ENCODE measurements at regions not wholly inside any gene's neighbourhood (a gene's known extent, or its start where the extent isn't known, plus 50 kb on each side); places are given as distances from the start of the nearest gene placed in this dataset.

- no peaks in the 10 kb centered on the region for H3K36me3 ChIP-seq (ENCODE audit: control insufficient read depth in 3 of 3, insufficient read depth in 2 of 3, low read depth in 1 of 3, low read length in 3 of 3)
- no peak overlapping the region for H3K4me3 ChIP-seq (ENCODE audit: low read depth in 1 of 3, low read length in 3 of 3)
- no peaks in the 10 kb centered on the region for H3K27me3 ChIP-seq (ENCODE audit: control insufficient read depth in 3 of 3, insufficient read depth in 3 of 3, low read length in 3 of 3)
- no peak for FAIRE-seq
- DNase-seq = no peak
- WGBS, 3 donors = 65 to 82% (median 81%) methylated on average over 2 of the region's 2 CpGs
- H3K27ac ChIP-seq (ENCODE audit: low read depth in 1 of 3, low read length in 2 of 3) = no peak overlapping the region
- no peaks in the 10 kb centered on the region for H3K9me3 ChIP-seq (ENCODE audit: control insufficient read depth in 2 of 2, insufficient read depth in 1 of 2, low read depth in 1 of 2, low read length in 1 of 2)
- H3K4me1 ChIP-seq (ENCODE audit: control insufficient read depth in 3 of 3, insufficient read depth in 2 of 3, low read depth in 1 of 3, low read length in 2 of 3) = no peaks in the 10 kb centered on the region
Measured at GRCh38 chr2:188852772-188853171, 121.4 kb upstream of the COL3A1 start.

GRCh38 chr2:188853307-188853706 is 120.9 kb upstream of the COL3A1 start:
- 60 to 75% (median 68%) methylated on average over 2 of the region's 2 CpGs for WGBS, 3 donors
- no peaks in the 10 kb centered on the region for H3K9me3 ChIP-seq (ENCODE audit: control insufficient read depth in 2 of 2, insufficient read depth in 1 of 2, low read depth in 1 of 2, low read length in 1 of 2)
- H3K27me3 ChIP-seq (ENCODE audit: control insufficient read depth in 3 of 3, insufficient read depth in 3 of 3, low read length in 3 of 3) = no peaks in the 10 kb centered on the region
- FAIRE-seq (no peak), DNase-seq (peak in 1 of 2 donors; percentile 2)
- H3K36me3 ChIP-seq (ENCODE audit: control insufficient read depth in 3 of 3, insufficient read depth in 2 of 3, low read depth in 1 of 3, low read length in 3 of 3) = no peaks in the 10 kb centered on the region
- H3K4me1 ChIP-seq (ENCODE audit: control insufficient read depth in 3 of 3, insufficient read depth in 2 of 3, low read depth in 1 of 3, low read length in 2 of 3) = no peaks in the 10 kb centered on the region
- no peak overlapping the region for H3K27ac ChIP-seq (ENCODE audit: low read depth in 1 of 3, low read length in 2 of 3)
- H3K4me3 ChIP-seq (ENCODE audit: low read depth in 1 of 3, low read length in 3 of 3) = no peak overlapping the region

GRCh38 chr2:188865681-188866080 is 108.5 kb upstream of the COL3A1 start:
- WGBS, 3 donors = 59 to 70% (median 60%) methylated on average over 2 of the region's 2 CpGs
- Histone ChIP-seq H3K27ac (ENCODE audit: low read depth in 1 of 3, low read length in 2 of 3) (no peak overlapping the region), H3K4me1 (ENCODE audit: control insufficient read depth in 3 of 3, insufficient read depth in 2 of 3, low read depth in 1 of 3, low read length in 2 of 3) (no peaks in the 10 kb centered on the region), H3K9me3 (ENCODE audit: control insufficient read depth in 2 of 2, insufficient read depth in 1 of 2, low read depth in 1 of 2, low read length in 1 of 2) (peaks cover 0 to 16% of the 10 kb centered on the region in 2 donors), H3K4me3 (ENCODE audit: low read depth in 1 of 3, low read length in 3 of 3) (no peak overlapping the region), H3K36me3 (ENCODE audit: control insufficient read depth in 3 of 3, insufficient read depth in 2 of 3, low read depth in 1 of 3, low read length in 3 of 3) (no peaks in the 10 kb centered on the region), H3K27me3 (ENCODE audit: control insufficient read depth in 3 of 3, insufficient read depth in 3 of 3, low read length in 3 of 3) (no peaks in the 10 kb centered on the region)
- DNase-seq (no peak), FAIRE-seq (no peak)

- Histone ChIP-seq H3K4me1 (ENCODE audit: control insufficient read depth in 3 of 3, insufficient read depth in 2 of 3, low read depth in 1 of 3, low read length in 2 of 3) (no peaks in the 10 kb centered on the region), H3K4me3 (ENCODE audit: low read depth in 1 of 3, low read length in 3 of 3) (no peak overlapping the region), H3K27me3 (ENCODE audit: control insufficient read depth in 3 of 3, insufficient read depth in 3 of 3, low read length in 3 of 3) (no peaks in the 10 kb centered on the region), H3K9me3 (ENCODE audit: control insufficient read depth in 2 of 2, insufficient read depth in 1 of 2, low read depth in 1 of 2, low read length in 1 of 2) (peaks cover 0 to 4% of the 10 kb centered on the region in 2 donors), H3K36me3 (ENCODE audit: control insufficient read depth in 3 of 3, insufficient read depth in 2 of 3, low read depth in 1 of 3, low read length in 3 of 3) (no peaks in the 10 kb centered on the region), H3K27ac (ENCODE audit: low read depth in 1 of 3, low read length in 2 of 3) (no peak overlapping the region)
- DNase-seq (no peak), FAIRE-seq (no peak)
- 65 to 78% (median 71%) methylated on average over 2 of the region's 2 CpGs for WGBS, 3 donors
Measured at GRCh38 chr2:188869550-188869949, 104.6 kb upstream of the COL3A1 start.

- no peaks in the 10 kb centered on the region for H3K4me1 ChIP-seq (ENCODE audit: control insufficient read depth in 3 of 3, insufficient read depth in 2 of 3, low read depth in 1 of 3, low read length in 2 of 3)
- H3K27ac ChIP-seq (ENCODE audit: low read depth in 1 of 3, low read length in 2 of 3) = no peak overlapping the region
- H3K9me3 ChIP-seq (ENCODE audit: control insufficient read depth in 2 of 2, insufficient read depth in 1 of 2, low read depth in 1 of 2, low read length in 1 of 2) = peaks cover 0 to 4% of the 10 kb centered on the region in 2 donors
- no peaks in the 10 kb centered on the region for H3K27me3 ChIP-seq (ENCODE audit: control insufficient read depth in 3 of 3, insufficient read depth in 3 of 3, low read length in 3 of 3)
- no peak overlapping the region for H3K4me3 ChIP-seq (ENCODE audit: low read depth in 1 of 3, low read length in 3 of 3)
- FAIRE-seq (no peak), DNase-seq (no peak)
- no peaks in the 10 kb centered on the region for H3K36me3 ChIP-seq (ENCODE audit: control insufficient read depth in 3 of 3, insufficient read depth in 2 of 3, low read depth in 1 of 3, low read length in 3 of 3)
- WGBS, 3 donors = 46 to 56% (median 56%) methylated on average over 1 of the region's 1 CpG
Measured at GRCh38 chr2:188870289-188870688, 103.9 kb upstream of the COL3A1 start.

DNA sequence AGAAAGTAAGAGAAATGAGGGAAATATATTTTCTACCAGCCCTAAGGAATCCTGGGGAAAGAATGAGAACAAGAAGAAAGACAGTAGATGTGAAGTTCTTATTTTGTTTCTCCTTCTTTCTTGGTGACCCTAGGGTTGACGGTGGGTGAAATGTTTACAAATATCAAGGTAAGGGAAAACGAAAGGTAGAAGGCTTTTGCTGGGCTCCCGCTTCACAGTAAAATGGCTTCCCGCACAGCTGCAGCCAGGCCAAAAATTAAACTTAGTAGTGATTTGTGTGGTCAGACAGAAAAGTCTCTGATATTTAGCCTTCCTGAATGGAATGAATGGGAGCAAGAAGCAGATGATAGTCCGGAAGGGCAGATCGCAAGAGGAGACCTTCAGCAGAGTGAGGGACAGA is 99.1 kb upstream of the COL3A1 start:
- no peak for DNase-seq
- H3K27ac ChIP-seq (ENCODE audit: low read depth in 1 of 3, low read length in 2 of 3) = no peak overlapping the region
- H3K36me3 ChIP-seq (ENCODE audit: control insufficient read depth in 3 of 3, insufficient read depth in 2 of 3, low read depth in 1 of 3, low read length in 3 of 3) = no peaks in the 10 kb centered on the region
- no peaks in the 10 kb centered on the region for H3K27me3 ChIP-seq (ENCODE audit: control insufficient read depth in 3 of 3, insufficient read depth in 3 of 3, low read length in 3 of 3)
- no peak overlapping the region for H3K4me3 ChIP-seq (ENCODE audit: low read depth in 1 of 3, low read length in 3 of 3)
- no peak for FAIRE-seq
- no peaks in the 10 kb centered on the region for H3K9me3 ChIP-seq (ENCODE audit: control insufficient read depth in 2 of 2, insufficient read depth in 1 of 2, low read depth in 1 of 2, low read length in 1 of 2)
- no peaks in the 10 kb centered on the region for H3K4me1 ChIP-seq (ENCODE audit: control insufficient read depth in 3 of 3, insufficient read depth in 2 of 3, low read depth in 1 of 3, low read length in 2 of 3)
- 89 to 94% (median 94%) methylated on average over 6 of the region's 6 CpGs for WGBS, 3 donors

GRCh38 chr2:188878716-188879115 is 95.5 kb upstream of the COL3A1 start:
- Histone ChIP-seq H3K9me3 (ENCODE audit: control insufficient read depth in 2 of 2, insufficient read depth in 1 of 2, low read depth in 1 of 2, low read length in 1 of 2) (no peaks in the 10 kb centered on the region), H3K27ac (ENCODE audit: low read depth in 1 of 3, low read length in 2 of 3) (no peak overlapping the region), H3K27me3 (ENCODE audit: control insufficient read depth in 3 of 3, insufficient read depth in 3 of 3, low read length in 3 of 3) (no peaks in the 10 kb centered on the region), H3K4me3 (ENCODE audit: low read depth in 1 of 3, low read length in 3 of 3) (no peak overlapping the region), H3K4me1 (ENCODE audit: control insufficient read depth in 3 of 3, insufficient read depth in 2 of 3, low read depth in 1 of 3, low read length in 2 of 3) (no peaks in the 10 kb centered on the region), H3K36me3 (ENCODE audit: control insufficient read depth in 3 of 3, insufficient read depth in 2 of 3, low read depth in 1 of 3, low read length in 3 of 3) (no peaks in the 10 kb centered on the region)
- FAIRE-seq = no peak
- no peak for DNase-seq

DNA sequence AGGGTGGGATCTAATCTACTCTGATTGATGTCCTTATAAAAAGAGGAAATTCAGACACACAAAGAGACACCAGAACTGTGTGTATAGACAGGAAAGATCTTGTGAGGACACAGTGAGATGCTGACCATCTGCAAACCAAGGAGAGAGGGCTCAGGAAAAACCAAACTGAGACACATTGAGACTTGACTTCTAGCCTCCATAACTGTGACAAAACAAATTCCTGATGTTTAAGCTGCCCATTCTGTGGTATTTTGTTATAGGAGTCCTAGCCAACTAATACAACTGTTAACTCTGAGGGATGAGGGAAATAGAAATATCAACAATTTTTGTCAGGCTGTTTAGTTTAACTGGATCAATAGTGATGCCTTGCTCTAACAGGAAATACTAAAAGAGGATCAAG is 93.4 kb upstream of the COL3A1 start:
- Histone ChIP-seq H3K9me3 (ENCODE audit: control insufficient read depth in 2 of 2, insufficient read depth in 1 of 2, low read depth in 1 of 2, low read length in 1 of 2) (no peaks in the 10 kb centered on the region), H3K27me3 (ENCODE audit: control insufficient read depth in 3 of 3, insufficient read depth in 3 of 3, low read length in 3 of 3) (no peaks in the 10 kb centered on the region), H3K27ac (ENCODE audit: low read depth in 1 of 3, low read length in 2 of 3) (no peak overlapping the region), H3K4me3 (ENCODE audit: low read depth in 1 of 3, low read length in 3 of 3) (no peak overlapping the region), H3K36me3 (ENCODE audit: control insufficient read depth in 3 of 3, insufficient read depth in 2 of 3, low read depth in 1 of 3, low read length in 3 of 3) (no peaks in the 10 kb centered on the region), H3K4me1 (ENCODE audit: control insufficient read depth in 3 of 3, insufficient read depth in 2 of 3, low read depth in 1 of 3, low read length in 2 of 3) (no peaks in the 10 kb centered on the region)
- FAIRE-seq = no peak
- DNase-seq = no peak

DNA sequence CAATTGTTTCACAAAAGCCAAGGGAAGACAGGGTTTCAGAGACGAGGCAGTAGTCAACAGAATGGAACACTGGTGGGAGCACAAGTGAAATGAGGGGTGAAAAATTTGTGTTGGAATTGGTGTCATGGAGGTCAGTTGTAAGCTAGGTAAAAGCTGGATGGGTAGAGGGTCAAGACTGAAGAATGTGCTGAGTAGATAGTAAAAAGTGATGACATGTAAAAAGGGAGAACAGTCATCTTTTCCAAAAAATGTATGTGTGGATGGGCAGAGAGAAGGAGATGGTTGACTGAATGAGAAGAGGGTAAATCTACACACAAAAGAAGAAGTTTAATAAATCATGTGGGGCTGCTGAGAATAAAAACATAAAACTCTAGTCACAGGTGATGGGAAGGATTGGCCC is 92.7 kb upstream of the COL3A1 start:
- DNase-seq (no peak), FAIRE-seq (no peak)
- no peaks in the 10 kb centered on the region for H3K4me1 ChIP-seq (ENCODE audit: control insufficient read depth in 3 of 3, insufficient read depth in 2 of 3, low read depth in 1 of 3, low read length in 2 of 3)
- H3K27me3 ChIP-seq (ENCODE audit: control insufficient read depth in 3 of 3, insufficient read depth in 3 of 3, low read length in 3 of 3) = no peaks in the 10 kb centered on the region
- no peaks in the 10 kb centered on the region for H3K9me3 ChIP-seq (ENCODE audit: control insufficient read depth in 2 of 2, insufficient read depth in 1 of 2, low read depth in 1 of 2, low read length in 1 of 2)
- no peaks in the 10 kb centered on the region for H3K36me3 ChIP-seq (ENCODE audit: control insufficient read depth in 3 of 3, insufficient read depth in 2 of 3, low read depth in 1 of 3, low read length in 3 of 3)
- H3K27ac ChIP-seq (ENCODE audit: low read depth in 1 of 3, low read length in 2 of 3) = no peak overlapping the region
- WGBS, 3 donors = 69 to 88% (median 74%) methylated on average over 1 of the region's 1 CpG
- H3K4me3 ChIP-seq (ENCODE audit: low read depth in 1 of 3, low read length in 3 of 3) = no peak overlapping the region

Measured in small intestine (tissue), 7 donors.